HG03045 (cell line): ENCODE measurements at regions not wholly inside any gene's neighbourhood (a gene's known extent, or its start where the extent isn't known, plus 50 kb on each side); places are given as distances from the start of the nearest gene placed in this dataset.
"Not testable (repeated sequence)": the region's sequence is repeated elsewhere in the genome, so short reads cannot be mapped to it uniquely, and the experiment has no call there.

Experiments
- ATAC-seq: cut with Tn5 transposase; IDR thresholded peaks from one replicate; pipeline ENCODE4 v1.9.1; 2021; ENCODE audit warnings: mild to moderate bottlenecking, moderate library complexity; ENCODE audit not compliant: unreplicated experiment

DNA sequence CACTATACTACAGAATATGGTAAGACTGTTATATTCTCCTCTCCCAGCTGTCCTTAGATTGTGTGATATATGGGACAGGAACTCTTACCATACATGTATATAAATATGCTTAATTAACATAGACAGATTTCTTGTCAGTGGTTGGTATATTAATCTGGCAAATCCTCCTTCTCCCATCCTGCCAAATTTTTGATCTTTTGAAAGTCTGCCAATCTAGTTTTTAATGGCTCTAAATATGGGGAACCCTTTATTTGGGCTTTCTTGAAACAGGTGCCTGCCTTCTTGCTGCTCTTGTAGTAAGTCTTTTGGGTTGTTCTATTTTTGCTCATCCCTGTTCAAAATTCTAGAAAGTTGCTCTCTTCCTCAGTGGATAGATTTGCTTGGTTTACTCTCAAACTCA lies 63.5 kb downstream of the SPATA31D1 start:
- no peak for ATAC-seq

DNA sequence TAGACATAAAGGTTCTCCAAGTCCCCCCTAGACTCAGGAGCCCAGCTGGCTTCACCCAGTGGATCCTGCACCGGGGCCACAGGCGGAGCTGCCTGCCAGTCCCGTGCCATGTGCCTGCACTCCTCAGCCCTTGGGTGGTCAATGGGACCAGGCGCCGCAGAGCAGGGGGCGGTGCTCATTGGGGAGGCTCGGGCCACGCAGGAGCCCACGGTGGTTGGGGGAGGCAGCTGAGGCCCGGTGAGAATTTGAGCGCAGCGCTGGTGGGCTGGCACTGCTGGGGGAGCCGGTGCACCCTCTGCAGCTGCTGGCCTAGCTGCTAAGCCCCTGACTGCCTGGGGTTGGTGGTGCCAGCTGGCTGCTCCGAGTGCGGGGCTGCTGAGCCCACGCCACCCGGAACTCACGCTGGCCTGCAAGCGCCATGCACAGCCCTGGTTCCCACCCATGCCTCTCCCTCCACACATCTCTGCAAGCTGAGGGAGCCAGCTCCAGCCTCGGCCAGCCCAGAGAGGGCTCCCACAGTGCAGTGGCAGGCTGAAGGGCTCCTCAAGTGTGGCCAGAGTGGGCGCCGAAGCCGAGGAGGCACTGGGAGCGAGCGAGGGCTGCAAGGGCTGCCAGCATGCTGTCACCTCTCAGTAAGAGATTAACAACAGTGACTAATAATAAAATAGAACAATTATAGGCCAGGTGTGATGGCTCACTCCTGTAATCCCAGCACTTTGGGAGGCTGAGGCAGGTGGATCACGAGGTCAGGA lies 65.9 kb downstream of the SPATA31D1 start:
- no peak for ATAC-seq

- no peak for ATAC-seq
Measured at GRCh38 chr9:82057805-82058204, 69.2 kb downstream of the SPATA31D1 start.

DNA sequence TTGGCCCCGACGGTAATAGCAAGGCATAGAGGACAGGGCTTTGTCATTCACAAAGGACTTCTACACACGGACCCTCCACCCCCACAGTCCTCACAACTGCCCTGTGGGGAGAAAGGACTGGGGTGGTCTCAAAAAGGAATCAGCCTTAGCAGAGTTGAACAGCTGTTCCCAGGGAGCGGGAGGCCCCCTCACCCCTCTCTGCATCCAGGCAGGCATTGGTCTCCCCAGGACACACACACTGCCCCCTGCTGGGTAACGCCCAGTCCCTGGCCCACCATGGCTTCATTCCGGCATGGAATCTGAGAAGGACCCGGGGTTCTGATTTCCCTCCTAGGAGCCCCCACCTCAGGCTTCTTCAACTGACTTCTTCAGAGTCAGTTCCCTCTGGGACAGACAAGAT lies 73.2 kb downstream of the SPATA31D1 start:
- not testable (repeated sequence) for ATAC-seq

DNA sequence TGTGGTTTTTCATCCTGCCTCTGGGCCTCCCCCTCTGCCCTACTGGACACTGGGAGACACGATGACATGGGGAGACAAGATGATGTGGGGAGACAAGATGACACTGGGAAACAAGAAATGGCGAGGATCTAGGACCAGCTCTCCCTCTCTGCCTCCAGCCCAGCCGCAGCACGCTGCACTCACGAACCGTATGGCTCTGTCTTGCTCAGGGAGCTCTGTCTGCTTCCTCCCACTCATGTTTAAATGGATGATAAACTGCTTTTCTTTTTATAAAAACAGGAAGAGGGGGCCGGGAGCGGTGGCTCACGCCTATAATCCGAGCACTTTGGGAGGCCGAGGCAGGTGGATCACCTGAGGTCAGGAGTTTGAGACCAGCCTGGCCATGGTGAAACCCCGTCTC lies 73.7 kb downstream of the SPATA31D1 start:
- no peak for ATAC-seq

- no peak for ATAC-seq
Measured at GRCh38 chr9:82073551-82074543, 85.3 kb downstream of the SPATA31D1 start.

DNA sequence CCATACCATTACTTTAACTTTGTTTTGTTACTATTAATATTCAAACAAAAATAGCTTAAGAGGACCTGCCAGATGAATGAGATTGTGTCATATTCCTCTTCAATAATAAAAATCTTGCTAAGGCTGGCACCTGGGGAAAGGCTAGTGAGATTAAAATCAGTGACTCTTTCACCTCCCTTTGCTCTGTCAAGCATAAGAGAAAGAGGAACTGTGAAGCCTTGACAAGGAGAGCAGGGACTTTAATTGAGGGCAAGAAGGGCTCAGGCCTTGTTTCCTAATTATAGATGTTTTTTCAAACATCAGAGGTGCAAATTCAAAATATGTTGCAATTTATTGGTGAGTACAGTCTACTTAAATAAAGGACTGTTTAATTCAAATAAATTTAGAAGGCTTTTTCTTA lies 91.7 kb downstream of the SPATA31D1 start:
- no peak for ATAC-seq

GRCh38 chr9:82081496-82081895 lies 92.9 kb downstream of the SPATA31D1 start:
- no peak for ATAC-seq

DNA sequence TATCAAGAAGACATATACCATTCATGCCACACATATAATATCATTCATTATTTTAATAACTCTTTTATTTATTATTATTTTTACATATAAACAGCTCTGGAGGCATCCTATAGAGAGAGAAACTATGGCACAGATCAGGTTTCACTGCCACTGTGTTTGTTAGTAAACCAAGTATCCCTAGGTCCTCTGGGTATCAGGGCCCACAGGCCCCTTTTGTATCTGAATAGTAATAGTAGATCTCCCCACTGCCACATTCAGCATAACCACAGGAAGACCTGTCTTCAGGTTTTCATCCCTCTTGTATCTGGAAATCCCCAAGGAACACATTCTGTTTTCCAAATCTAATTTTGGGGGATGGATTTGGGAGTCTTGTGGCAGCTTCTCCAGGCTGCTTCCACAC lies 94.0 kb downstream of the SPATA31D1 start:
- no peak for ATAC-seq

GRCh38 chr9:82088591-82088990 lies 100.0 kb downstream of the SPATA31D1 start:
- no peak for ATAC-seq

GRCh38 chr9:82090046-82090445 lies 101.5 kb downstream of the SPATA31D1 start:
- no peak for ATAC-seq

- no peak for ATAC-seq
Measured at GRCh38 chr9:82091100-82091499, 102.5 kb downstream of the SPATA31D1 start.

DNA sequence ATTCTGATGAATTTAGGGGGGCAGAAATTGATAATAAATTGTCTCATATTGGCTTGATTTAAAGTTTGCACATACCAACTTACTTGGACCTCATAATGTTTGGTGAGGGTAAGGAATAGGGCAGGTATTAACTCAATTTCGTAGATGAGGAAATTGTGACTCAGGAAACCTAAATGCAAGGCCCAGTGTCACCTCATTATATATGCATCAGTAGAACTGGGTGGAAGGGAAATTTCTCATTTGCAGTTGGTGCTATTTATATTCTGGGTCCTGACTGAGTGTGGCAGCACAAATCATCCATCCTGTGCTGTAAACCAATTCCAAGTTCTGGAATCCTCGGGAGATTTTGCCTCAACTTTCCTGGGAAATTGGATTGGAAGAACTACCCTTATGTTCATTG lies 103.0 kb downstream of the SPATA31D1 start:
- no peak for ATAC-seq

- ATAC-seq = no peak
Measured at GRCh38 chr9:82101475-82101874, 112.9 kb downstream of the SPATA31D1 start.

DNA sequence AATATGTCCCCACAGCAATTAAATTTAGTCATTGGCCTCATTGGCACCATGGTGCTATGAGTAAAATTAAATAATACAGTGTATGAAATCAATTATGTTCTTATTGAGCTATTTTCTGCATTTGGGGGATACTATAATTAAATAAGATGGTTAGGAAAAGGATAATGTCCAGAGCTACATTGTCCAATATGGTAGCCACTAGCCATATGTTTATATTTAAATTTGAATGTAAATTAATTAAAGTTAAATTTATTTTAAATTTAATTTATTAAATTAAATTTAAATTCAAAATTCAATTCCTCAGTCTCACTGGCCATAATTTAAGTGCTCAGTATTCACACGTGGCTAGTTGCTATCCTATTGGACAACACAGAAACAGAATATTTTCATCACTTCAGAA lies 115.7 kb downstream of the SPATA31D1 start:
- no peak for ATAC-seq

DNA sequence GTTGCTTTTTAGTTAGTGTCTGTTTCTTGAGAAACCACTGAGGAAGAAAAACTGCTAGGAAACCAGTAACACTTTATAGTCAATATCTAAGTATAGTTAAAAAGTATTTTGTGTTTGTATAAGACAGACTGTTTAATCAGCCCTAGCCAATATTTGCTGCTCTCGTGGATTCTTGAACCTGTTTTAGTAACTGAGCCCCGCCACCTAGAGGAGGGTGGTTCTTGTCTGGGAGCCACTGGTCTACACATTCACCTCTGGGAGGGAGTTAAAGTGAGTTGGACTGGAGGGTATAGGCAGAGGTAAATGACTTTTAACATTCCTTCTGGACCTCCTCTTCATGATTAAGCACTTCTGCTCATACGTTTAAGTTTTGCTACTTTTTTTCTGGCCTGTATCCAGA lies 117.2 kb downstream of the SPATA31D1 start:
- no peak for ATAC-seq

GRCh38 chr9:82106536-82106935 lies 118.0 kb downstream of the SPATA31D1 start:
- no peak for ATAC-seq

DNA sequence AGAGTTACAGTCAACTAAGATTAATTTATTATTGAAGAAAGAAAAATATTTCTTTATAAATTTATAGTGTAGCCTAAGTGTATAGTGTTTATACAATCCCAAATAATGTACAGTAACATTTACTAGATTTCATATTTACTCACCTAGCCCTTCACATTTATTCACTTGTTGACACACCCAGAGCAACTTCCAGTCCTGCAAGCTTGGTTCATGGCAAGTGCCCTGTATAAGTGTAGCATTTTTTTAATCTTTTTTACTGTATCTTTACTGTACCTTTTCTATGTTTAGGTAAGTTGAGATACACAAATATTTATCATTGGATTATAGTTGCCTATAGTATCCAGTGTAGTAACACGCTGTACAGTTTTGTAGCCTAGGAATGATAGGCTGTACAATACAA lies 119.9 kb downstream of the SPATA31D1 start:
- no peak for ATAC-seq

DNA sequence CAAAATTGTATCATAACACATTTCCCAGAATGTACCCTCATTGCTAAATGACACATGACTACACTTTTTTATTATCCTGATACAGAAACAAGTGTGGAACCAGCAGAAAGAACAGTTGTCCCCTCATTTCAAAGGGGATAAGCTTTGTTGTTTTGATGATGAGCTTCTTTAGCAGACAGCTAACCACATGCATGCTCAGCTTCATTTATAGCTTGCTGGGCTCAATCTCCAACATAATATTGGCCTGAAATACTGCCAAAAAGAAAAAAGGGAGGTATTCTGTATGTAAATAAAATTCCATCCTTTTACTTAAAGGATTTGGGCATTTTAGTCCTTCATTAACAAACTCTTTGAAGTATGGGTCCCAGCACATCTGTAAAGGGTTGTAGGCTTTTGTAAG lies 120.4 kb downstream of the SPATA31D1 start:
- ATAC-seq = no peak

DNA sequence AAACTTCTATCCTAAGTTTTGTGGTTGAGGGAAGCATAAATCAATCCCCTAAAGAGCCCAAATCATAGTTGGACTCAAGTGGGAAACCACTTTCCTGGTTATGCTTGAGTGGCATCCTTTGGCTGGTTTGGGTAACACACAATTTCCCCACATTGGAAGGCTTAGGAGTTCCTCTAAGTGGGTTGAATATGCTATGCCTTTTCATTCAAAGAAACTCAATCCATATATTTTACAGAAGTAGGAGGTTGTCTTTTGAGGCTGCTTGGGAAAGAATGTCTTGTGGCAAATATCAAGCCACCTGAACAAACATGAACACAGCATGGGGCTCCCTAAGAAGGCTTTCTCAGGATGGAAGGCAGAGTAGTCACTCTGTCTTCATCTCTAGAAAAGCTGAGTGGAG lies 121.1 kb downstream of the SPATA31D1 start:
- ATAC-seq = no peak

DNA sequence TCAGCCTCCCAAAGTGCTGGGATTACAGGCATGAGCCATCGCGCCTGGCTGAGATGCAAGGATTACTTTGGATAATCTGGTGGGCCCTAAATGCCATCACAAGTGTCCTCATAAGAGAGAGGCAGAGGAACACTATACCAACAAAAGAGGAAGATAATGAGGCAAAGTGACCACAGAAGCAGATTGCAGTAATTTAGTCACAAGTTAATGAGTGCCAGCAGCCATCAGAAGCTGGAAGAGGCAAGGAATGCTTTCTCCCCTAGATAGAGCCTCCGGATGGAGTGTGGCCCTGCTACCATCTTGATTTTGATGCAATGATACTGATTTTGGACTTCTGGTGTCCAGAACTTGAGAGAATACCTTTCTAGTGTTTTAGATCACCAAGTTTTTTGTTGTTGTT lies 122.3 kb downstream of the SPATA31D1 start:
- ATAC-seq = no peak

- ATAC-seq = no peak
Measured at GRCh38 chr9:82115331-82115730, 126.8 kb downstream of the SPATA31D1 start.
